Stimulated activated CD8-positive, alpha-beta memory T cell treated with anti-CD3 and anti-CD28 coated beads, Interleukin-7, amount 100 ng/mL, for 24 hours (primary cell): ENCODE measurements at regions not wholly inside any gene's neighbourhood (a gene's known extent, or its start where the extent isn't known, plus 50 kb on each side); places are given as distances from the start of the nearest gene placed in this dataset.
"Not testable (repeated sequence)": the region's sequence is repeated elsewhere in the genome, so short reads cannot be mapped to it uniquely, and the experiment has no call there.

Experiments
- DNase-seq: peaks from one replicate; pipeline ENCODE4 v3.0.0-alpha.2; 2020; ENCODE audit warnings: low read depth

- DNase-seq: not testable (repeated sequence)
Measured at GRCh38 chrX:67213686-67214085, 330.1 kb upstream of the AR start.

GRCh38 chrX:67207912-67208311 lies 335.9 kb upstream of the AR start:
- no peak for DNase-seq

GRCh38 chrX:67159437-67159836 lies 384.4 kb upstream of the AR start:
- no peak for DNase-seq

GRCh38 chrX:67114635-67115034 lies 429.2 kb upstream of the AR start:
- no peak for DNase-seq

GRCh38 chrX:67105758-67106116 lies 438.1 kb upstream of the AR start:
- no peak for DNase-seq

GRCh38 chrX:67104982-67105757 lies 438.7 kb upstream of the AR start:
- DNase-seq: no peak

- no peak for DNase-seq
Measured at GRCh38 chrX:67100031-67100884, 443.6 kb upstream of the AR start.

- no peak for DNase-seq
Measured at GRCh38 chrX:67094061-67094460, 449.8 kb upstream of the AR start.

- DNase-seq: no peak
Measured at GRCh38 chrX:67050760-67051159, 411.9 kb upstream of the EDA2R start.

GRCh38 chrX:67044866-67045265 lies 406.0 kb upstream of the EDA2R start:
- no peak for DNase-seq

GRCh38 chrX:67044029-67044653 lies 405.3 kb upstream of the EDA2R start:
- no peak for DNase-seq

- DNase-seq: no peak
Measured at GRCh38 chrX:67004451-67004850, 365.6 kb upstream of the EDA2R start.

- no peak for DNase-seq
Measured at GRCh38 chrX:66994729-66995128, 355.9 kb upstream of the EDA2R start.

- not testable (repeated sequence) for DNase-seq
Measured at GRCh38 chrX:66992077-66992476, 353.2 kb upstream of the EDA2R start.

GRCh38 chrX:66988331-66988730 lies 349.5 kb upstream of the EDA2R start:
- DNase-seq: no peak

- DNase-seq: no peak
Measured at GRCh38 chrX:66961665-66962064, 322.8 kb upstream of the EDA2R start.

- no peak for DNase-seq
Measured at GRCh38 chrX:66931713-66932112, 292.8 kb upstream of the EDA2R start.

GRCh38 chrX:66930516-66930915 lies 291.6 kb upstream of the EDA2R start:
- not testable (repeated sequence) for DNase-seq

GRCh38 chrX:66920296-66920695 lies 281.4 kb upstream of the EDA2R start:
- DNase-seq: no peak

- DNase-seq: no peak
Measured at GRCh38 chrX:66919280-66919832, 280.5 kb upstream of the EDA2R start.

- DNase-seq: no peak
Measured at GRCh38 chrX:66918511-66918910, 279.6 kb upstream of the EDA2R start.

GRCh38 chrX:66915893-66916292 lies 277.0 kb upstream of the EDA2R start:
- no peak for DNase-seq

- DNase-seq: no peak
Measured at GRCh38 chrX:66914080-66914479, 275.2 kb upstream of the EDA2R start.
